UCSD-AML1 (cell line): ENCODE measurements at regions not wholly inside any gene's neighbourhood (a gene's known extent, or its start where the extent isn't known, plus 50 kb on each side); places are given as distances from the start of the nearest gene placed in this dataset.

Experiments
- DNase-seq: peaks from one replicate; lab custom pipeline; 2025; ENCODE audit not compliant: unreplicated experiment; lab: John Stamatoyannopoulos, UW

- DNase-seq: no peak
Observed at GRCh38 chr13:73765651-73766384, 368.4 kb downstream of the KLF12 start.

GRCh38 chr13:73759434-73759833, 374.8 kb downstream of the KLF12 start:
- DNase-seq: no peak

GRCh38 chr13:73757481-73758233, 376.5 kb downstream of the KLF12 start:
- DNase-seq: no peak

GRCh38 chr13:73754727-73755292, 379.4 kb downstream of the KLF12 start:
- no peak for DNase-seq

DNA sequence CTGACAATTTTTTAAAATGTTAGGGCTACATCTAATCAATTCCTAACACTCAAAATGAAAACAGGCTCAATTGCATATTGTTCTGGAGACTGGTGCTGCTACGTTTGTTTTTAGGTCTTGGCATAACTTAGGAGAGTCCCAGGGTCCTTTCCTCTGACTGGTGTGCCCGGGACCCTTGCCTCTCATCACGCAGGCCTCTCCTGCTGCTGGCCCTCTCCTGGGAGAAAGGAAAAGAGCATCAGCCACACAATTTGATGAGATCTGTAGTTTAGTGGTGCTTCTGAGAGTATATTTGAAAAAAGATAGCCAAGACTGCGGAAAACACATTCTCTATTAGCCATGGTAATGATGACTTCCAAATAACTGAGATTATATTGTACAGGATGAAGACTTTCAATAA, 380.0 kb downstream of the KLF12 start:
- no peak for DNase-seq

DNA sequence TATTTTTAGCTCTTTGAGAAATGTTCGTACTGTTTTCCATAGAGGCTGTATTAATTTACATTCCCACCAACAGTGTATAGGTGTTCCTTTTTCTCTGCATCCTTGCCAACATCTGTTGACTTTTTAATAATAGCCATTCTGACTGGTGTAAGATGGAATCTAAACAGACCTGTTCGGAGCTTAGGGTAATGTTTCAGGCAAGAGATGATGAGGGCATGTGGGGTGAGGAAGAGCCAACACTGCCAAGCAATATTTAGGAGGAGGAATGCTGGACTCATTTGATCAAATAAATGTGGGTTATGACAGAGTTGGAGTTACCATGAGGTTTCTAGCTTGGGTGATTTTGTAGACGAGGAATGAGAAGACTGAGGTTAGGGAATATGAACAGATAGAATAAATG, 382.9 kb downstream of the KLF12 start:
- DNase-seq: no peak

DNA sequence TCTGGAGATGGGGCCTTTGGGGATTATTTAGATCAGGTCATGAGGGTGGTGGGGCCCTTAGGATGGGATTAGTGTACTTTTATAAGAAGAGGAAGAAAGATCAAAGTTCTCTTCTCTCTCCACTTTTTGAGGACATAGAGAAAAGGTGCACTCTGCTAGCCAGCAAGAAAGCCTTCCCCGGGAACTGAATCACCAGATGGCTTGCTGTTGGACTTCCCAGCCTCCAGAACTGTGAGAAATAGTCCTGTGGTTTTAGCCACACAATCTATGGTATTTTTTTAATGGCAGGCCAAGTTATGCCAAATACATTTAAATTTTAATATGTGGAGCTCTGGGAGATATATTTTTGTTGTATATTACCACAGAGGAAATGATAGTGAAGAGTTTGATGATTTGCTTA, 385.8 kb downstream of the KLF12 start:
- DNase-seq: no peak

DNA sequence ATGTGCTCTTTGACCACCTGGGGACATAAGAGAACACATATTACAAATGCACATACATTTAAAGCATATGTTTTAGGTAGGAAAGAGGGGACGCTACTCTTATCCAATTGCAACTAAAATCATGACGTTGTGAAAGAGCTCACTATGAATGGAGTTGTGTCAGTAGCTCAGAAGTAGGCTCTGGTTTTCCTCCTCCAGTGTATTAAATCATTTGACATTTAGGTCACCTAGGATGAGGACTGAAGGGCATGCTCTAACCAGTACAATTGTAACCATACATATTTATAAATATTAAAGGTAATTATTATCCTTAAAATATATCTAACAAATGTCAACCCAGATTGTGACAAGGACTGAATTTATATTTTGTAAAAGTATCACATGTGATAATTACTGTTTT, 389.0 kb downstream of the KLF12 start:
- no peak for DNase-seq

GRCh38 chr13:73742982-73743381, 391.2 kb downstream of the KLF12 start:
- DNase-seq: no peak

DNA sequence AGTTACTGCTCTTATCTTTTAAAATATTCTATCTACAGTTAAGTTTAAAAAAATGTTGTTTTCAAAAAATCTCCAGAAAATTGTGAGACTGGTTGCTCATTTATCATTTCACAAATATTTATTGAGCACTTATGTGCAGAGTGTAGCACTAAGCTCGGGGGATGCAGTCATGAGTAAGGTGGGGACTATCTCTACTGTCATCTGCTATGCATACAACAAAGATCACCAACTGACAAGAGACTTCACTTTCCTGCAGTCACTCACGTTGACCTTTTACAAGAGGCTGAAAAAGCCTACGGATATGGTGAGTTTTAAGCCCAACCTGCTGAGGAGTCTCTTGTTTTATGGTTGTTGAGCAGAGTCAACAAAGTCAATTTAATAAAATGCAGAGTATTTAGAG, 392.5 kb downstream of the KLF12 start:
- DNase-seq: no peak

GRCh38 chr13:73741111-73741510, 393.1 kb downstream of the KLF12 start:
- no peak for DNase-seq

GRCh38 chr13:73740666-73741065, 393.5 kb downstream of the KLF12 start:
- DNase-seq: no peak

- DNase-seq: no peak
Observed at GRCh38 chr13:73739394-73739793, 394.8 kb downstream of the KLF12 start.

- no peak for DNase-seq
Observed at GRCh38 chr13:73738626-73739025, 395.6 kb downstream of the KLF12 start.

DNA sequence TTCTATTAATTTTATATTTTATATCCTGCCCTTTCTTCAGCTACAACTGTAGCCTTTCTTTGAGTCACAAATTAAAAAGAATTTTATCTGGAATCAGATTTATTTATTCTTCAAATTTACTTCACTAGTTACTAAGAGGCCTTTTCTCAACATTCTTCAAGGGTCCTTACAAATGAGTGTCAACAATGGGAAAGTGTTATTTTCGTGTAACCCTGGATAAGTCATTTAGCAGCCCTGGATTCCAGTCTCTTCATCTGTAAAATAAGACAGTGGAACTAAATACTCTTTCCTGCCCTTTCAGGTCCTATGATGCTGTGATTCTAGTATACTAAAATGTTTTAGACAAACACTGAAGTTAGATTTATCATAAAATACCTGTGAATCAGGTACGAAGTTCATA, 397.0 kb downstream of the KLF12 start:
- DNase-seq: no peak

DNA sequence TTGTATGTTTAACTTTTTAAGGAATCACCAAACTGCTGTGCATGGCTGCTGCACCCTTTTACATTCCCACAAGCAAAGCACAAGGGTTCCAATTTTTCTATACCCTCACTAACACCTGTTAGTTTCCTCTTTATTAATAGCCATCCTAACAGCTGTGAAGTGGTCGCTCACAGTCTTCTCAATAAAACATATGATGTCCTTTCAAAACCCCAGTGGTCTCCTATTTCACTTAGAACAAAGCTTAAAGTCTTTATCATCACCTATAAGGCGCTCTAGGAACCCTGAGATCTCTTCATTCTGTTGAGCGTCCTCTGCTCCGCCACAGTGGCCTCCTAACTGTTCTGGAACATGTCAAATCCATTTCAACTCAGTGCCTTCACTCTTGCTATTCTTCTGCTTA, 400.5 kb downstream of the KLF12 start:
- no peak for DNase-seq

DNA sequence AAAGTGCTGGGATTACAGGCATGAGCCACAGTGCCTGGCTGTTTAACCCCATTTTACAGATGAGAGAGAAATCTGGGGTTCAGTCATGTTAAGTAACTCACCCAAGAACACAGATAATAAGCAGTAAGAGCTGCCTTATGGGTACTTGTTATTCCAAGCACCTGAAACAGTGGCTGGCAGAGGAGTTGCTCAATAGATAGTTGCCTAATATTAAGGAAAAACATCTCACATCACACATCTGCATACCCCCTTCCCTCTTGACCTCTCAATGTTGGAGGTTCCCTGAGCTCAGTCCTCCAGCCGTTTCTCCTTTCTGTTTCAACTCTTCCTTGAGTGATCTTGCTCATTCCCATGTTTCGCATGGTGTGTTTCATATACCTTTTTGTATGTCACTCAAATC, 401.9 kb downstream of the KLF12 start:
- DNase-seq: no peak

- no peak for DNase-seq
Observed at GRCh38 chr13:73731564-73731963, 402.6 kb downstream of the KLF12 start.

DNA sequence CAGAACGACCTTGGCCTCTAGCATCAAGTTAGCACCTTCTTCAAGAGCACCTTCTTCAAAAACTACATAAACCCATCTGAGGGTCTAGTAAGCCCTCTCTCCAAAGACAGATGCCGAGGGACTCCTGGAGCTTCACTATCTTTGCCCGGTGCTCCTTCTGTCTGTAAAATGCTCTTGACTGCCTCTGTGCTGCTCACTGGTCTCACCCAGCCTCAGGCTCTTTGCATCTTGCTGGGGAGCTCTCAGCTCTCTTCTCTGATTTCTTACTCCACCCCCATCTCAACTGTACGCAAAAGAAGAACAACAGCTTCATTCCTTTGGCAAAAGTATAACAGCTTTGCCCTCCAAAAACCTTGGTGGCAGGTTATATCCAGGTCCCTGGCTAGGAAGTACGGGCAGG, 404.2 kb downstream of the KLF12 start:
- DNase-seq: no peak

GRCh38 chr13:73729046-73729445, 405.2 kb downstream of the KLF12 start:
- no peak for DNase-seq

DNA sequence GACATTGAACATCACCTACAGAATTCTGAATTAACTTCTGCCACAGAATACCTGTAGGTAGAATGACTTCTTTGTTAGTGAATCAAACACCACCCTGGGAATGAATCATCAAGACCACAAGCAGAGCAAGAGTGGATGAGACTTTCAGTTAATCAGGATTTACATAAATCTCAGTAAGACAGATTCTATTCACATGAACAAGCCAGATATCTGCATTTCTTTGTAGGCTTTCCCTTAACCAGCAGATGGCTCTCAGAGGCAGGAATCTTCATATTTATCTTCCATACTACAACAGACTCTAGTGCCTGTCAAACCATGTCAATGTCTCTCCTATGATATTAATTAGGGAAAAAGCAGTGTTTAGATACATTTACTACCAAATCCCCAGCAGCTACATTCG, 412.1 kb downstream of the KLF12 start:
- DNase-seq: no peak

DNA sequence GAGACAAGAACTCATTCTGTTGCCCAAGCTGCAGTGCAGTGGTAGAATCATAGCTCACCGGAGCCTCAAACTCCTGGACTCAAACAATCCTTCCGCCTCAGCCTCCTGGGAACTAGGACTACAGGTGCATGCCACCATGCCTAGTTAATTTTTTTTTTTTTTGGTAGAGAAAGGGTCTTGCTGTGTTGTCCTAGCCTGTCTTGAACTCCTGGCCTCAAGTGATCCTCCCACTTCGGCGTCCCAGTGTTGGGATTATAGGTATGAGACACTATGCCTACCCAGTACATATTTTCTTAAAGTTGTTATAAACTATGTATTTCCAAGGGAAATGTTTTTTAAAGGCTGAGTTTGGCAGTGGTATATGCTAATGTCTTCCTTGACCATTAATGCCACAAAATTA, 412.6 kb downstream of the KLF12 start:
- no peak for DNase-seq
